ENCODE measurements at regions not wholly inside any gene's neighbourhood (a gene's known extent, or its start where the extent isn't known, plus 50 kb on each side); places are given as distances from the start of the nearest gene placed in this dataset.

- TF ChIP-seq CGGBP1 (CRISPR knock-in tag; IDR thresholded peaks at IDR 0.05) = no peak
- TF ChIP-seq TARDBP (IDR thresholded peaks at IDR 0.05) = no peak
- no peak for TF ChIP-seq FOXM1 (IDR thresholded peaks at IDR 0.05; ENCODE audit: low read depth)
- TF ChIP-seq FOXM1 (CRISPR knock-in tag; IDR thresholded peaks at IDR 0.05; ENCODE audit: low read depth) = no peak
- TF ChIP-seq TSHZ1 (CRISPR knock-in tag; IDR thresholded peaks at IDR 0.05) = no peak
- TF ChIP-seq ZBTB34 (CRISPR knock-in tag; IDR thresholded peaks at IDR 0.05) = no peak
These were observed 175.6 kb upstream of the FOXN2 start (continued) for GRCh38 chr2:48138898-48139297.

GRCh38 chr2:48140586-48140985 is 173.9 kb upstream of the FOXN2 start:
- no peaks in the 10 kb centered on the region for H4K20me1 ChIP-seq (replicated peaks; ENCODE audit: control insufficient read depth, insufficient read depth, low read length)
- CTCF ChIA-PET (ENCODE audit: low intra/inter-chr PET ratio) = no interaction called here
- H3K4me1 ChIP-seq (replicated peaks in 1 of 2; ENCODE audit: control insufficient read depth in 2 of 2, insufficient read depth in 2 of 2, low read length in 2 of 2) = peaks cover 0 to 17% of the 10 kb centered on the region in 2 experiments; a peak in 2 of 5 replicates
- no peak overlapping the region for H3K9ac ChIP-seq (ENCODE audit: insufficient read depth in 1 of 2, low read depth in 2 of 2, low read length in 2 of 2)
- ATAC-seq (no peak), FAIRE-seq (no peak), DNase-seq (ENCODE audit: extremely low read depth in 1 of 4, low spot score in 3 of 4) (no peak)
- no peak overlapping the region for H2AFZ ChIP-seq (ENCODE audit: low read depth, low read length)
- intact Hi-C loops (cut with micrococcal nuclease) = no loop called here
- H3K4me3 ChIP-seq = no peak overlapping the region
- H3K27ac ChIP-seq (ENCODE audit: extremely low read depth, low read depth, low read length) = no peak overlapping the region
- no peaks in the 10 kb centered on the region for H3K9me1 ChIP-seq (ENCODE audit: control insufficient read depth, insufficient read depth, low read length)
- no TSS peak for BruUV-seq (replicated peaks)
- no peaks in the 10 kb centered on the region for H3K79me2 ChIP-seq (ENCODE audit: control insufficient read depth, insufficient read depth, low read length)
- H3K27me3 ChIP-seq (ENCODE audit: control insufficient read depth in 2 of 2, insufficient read depth in 2 of 2, low read length in 2 of 2) = no peaks in the 10 kb centered on the region
- no peak overlapping the region for H3K4me2 ChIP-seq (ENCODE audit: insufficient read depth, low read length)
- H3K36me3 ChIP-seq (ENCODE audit: control insufficient read depth, insufficient read depth, low read length) = no peaks in the 10 kb centered on the region
- POLR2A ChIA-PET = no interaction called here
- no peaks in the 10 kb centered on the region for H3K9me3 ChIP-seq (replicated peaks; ENCODE audit: control insufficient read depth, insufficient read depth, low read depth, low read length)
- in situ Hi-C loops (cut with MboI) = no loop called here
- TF ChIP-seq DACH1 (IDR thresholded peaks at IDR 0.05; ENCODE audit: partially characterized antibody) (peak; percentile 93), MCM7 (IDR thresholded peaks at IDR 0.05) (peak in 1 of 2 experiments; percentile 98; a peak in 2 of 4 replicates), ASH1L (IDR thresholded peaks at IDR 0.05; ENCODE audit: borderline replicate concordance, low read depth, partially characterized antibody) (no peak), RREB1 (CRISPR knock-in tag; IDR thresholded peaks at IDR 0.05) (no peak)

Measured in K562 (cell line).